Stimulated activated CD4-positive, alpha-beta T cell treated with anti-CD3 and anti-CD28 coated beads, Interleukin-1b, Interleukin-23, amount 100 ng/mL, for 4 hours (primary cell): ENCODE measurements at regions not wholly inside any gene's neighbourhood (a gene's known extent, or its start where the extent isn't known, plus 50 kb on each side); places are given as distances from the start of the nearest gene placed in this dataset.
"Not testable (repeated sequence)": the region's sequence is repeated elsewhere in the genome, so short reads cannot be mapped to it uniquely, and the experiment has no call there.

Experiments used
- DNase-seq, 2 donors: peaks; one replicate each; pipeline ENCODE4 v3.0.0-alpha.2; 2020; ENCODE audit warnings: low read depth in 2 of 2

DNA sequence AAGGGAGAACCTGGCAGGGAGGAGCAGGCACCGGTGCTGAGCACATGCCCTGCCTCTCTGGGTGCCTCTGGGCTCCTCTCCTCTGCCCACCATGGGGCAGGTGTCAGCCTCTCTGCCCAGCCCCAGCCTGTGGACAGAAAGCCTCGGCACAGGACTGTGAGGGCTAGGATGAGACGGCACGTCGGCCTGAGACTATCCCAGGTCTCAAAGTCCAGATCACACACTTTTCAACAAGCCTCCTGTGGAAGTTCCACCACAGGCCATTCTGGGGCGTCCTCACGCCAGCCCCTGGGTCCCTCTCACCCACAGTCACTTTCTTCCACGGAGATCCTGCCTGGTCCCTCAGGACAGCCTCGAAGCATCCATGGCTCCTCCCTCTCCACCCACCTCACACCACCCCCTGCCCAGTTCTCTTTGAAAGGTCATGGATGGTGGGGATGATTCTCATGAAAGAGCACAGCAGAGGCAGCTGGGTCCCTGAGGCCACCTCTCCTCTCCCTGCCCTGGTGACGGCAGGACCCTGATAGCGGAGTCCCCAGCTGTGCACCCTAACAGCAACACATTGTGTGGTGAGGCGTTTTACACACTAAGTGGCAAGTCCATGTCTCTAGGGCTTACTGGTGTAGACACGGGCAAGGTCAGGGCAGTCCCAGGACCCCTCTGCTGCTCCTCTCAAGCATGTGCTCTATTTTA lies 569.4 kb upstream of the SALL3 start:
- DNase-seq, result no peak

DNA sequence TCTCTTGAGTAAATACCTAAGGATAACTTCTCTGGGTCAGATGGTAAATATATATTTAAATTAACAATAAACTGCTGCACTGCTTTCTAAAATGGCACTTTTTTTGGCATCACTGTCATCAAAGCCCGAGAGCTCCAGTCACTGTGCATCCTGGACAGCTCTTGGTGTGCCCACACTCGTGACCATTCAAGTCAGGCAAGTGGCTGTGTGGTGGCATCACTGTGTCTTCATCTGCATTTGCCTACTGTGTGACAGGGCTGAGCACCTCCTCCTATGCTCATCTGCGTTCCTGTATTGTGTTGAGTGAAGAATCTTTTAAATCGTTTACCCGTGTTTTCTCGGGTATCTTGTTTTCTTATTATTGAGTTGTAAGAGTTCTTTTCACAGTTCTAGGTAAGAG lies 568.1 kb upstream of the SALL3 start:
- no peak for DNase-seq

DNA sequence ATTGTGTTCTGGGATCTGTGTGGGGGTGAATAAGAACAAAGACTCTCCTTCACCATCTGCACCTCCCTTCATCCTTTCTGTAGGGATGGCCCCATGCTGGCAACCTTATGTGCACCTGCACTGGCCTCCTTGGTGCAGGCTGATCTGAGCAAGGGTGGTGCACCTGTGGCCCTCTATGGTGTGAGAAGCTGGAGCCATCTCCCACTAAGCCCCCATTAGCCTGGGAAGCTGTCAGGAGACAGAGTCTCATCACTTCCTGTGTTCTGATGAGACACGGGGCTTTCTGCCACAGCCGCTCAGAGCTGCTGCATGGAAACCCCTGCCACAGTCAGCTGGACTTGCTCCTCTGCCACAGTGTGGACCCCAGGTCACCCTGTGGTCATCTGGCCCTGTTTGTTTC lies 565.3 kb upstream of the SALL3 start:
- DNase-seq, result no peak

DNA sequence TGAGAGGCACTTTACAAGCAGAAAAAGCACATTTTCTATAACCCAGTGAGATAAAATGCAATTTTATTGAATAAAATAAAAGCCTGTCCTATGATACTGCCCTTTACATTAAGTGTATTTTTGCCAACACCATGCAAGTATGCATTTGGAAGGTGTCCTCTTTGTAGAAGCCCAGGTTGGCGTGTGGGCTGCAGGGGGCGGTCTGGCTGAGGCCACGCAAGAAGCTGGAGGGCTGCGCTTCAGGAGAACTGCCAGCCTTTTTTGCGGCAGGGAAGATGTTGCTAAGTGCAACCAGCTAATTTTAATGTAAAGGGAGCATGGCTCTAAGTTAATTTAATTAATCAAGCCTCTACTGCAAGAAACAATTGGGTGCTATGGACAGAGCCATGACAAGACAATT lies 562.8 kb upstream of the SALL3 start:
- no peak for DNase-seq

DNA sequence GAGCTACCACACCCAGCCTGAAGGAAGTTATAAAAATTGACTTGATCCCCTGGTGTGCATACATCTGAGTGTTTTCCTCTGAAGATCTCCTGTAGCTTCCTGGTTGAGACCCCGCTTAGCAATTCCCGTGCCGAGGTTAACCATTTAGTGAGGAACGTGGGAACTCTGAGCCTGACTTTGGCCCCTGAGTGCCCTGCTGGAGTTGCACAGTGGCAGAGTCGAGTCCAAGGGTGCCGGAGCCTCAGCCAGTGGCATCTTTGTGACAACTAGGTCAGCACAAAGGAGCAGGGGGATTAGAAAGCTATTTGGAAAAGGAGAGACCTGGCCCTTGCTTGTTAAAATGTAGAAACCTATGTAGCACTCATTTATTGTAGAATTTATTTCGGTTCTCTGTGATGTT lies 561.2 kb upstream of the SALL3 start:
- no peak for DNase-seq

DNA sequence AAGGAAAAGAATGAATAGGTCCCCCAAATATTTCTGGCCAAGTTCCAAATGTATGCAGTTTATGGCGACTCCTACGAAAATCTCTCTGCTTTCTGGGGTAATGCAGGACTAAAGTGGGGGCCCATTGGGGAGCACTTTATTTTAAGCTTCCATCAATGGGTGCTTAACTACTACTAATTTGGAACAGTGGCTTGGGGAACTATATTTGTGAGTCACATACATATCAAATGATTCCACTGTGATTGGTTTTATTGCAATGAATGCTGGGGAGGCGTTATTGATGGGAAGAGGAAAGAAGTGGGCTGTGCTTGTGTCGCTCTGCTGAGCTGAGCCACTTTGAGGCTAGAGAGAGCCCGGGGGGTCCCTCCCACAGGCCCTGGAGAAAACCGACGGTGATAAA lies 560.4 kb upstream of the SALL3 start:
- no peak for DNase-seq

DNA sequence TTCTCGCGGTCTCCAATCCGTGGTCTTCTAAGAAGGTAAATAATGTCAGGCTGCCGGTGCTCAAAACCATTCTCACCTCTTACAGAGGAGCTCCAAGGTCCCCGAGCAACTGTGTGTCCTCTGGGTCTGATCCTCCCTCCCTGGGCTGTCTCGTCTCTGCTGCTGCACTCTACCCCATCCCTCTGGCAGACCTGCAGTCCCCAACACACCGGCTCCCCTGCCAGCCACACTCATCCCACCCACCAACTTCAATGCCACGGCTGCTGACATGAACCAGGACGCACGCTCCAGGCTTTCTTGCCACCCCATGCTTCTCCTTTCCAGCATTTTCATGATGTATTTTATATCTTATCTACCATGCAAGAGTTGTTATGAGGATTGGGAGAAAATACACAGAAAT lies 559.5 kb upstream of the SALL3 start:
- DNase-seq, result no peak

DNA sequence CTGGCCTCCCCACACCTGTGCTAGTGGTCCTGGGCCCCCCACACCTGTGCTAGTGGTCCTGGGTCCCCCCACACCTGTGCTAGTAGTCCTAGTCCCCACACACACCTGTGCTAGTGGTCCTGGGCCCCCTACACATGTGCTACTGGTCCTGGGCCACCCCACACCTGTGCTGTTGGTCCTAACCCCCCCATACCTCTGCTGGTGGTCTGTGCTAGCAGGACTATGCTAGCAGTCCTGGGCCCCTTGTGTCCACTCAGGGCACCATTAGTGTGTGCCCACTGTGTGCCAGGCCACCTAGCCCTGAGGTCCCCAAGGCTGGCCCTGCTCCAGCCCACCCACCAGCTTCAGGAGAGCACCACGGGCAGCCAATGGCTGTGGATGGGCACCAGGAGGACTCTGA lies 558.2 kb upstream of the SALL3 start:
- DNase-seq, result no peak

DNA sequence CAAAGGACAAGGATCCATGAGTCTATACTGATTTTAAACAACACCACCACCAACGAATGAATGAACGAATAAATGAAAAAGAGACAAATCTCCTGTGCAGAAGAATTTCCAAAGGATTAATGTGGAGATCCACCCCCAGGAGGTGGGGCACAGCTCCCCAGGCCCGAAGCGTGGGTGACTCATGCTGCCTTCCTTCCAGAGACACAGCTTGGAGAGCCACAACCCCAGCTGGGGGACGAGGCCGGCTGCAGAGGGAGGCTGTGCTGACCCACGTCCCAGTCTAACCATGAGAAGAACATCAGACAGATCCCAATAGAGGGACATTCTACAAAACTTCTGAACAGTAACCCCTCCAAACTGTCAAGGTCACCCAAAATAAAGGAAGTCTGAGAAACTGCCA lies 557.3 kb upstream of the SALL3 start:
- no peak for DNase-seq

DNA sequence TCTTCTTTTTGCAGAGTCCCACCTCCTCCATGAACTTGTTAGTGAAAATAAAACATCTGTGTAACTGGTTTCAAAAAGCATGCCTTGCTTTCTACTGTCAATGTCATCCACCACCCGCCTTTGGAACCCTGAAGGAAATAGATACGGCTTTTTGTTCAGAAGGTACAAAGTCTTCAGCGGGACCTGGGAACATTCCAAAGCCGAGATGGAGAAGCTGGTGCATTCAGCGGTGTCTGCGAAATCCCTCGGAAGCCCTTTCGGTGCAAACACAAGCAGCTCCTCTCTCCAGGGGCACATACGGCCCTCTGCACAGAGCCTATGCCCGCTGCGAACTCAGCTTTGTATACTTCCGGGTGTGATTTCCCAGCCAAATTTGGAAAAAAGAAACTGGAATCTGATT lies 555.8 kb upstream of the SALL3 start:
- DNase-seq, result no peak

DNA sequence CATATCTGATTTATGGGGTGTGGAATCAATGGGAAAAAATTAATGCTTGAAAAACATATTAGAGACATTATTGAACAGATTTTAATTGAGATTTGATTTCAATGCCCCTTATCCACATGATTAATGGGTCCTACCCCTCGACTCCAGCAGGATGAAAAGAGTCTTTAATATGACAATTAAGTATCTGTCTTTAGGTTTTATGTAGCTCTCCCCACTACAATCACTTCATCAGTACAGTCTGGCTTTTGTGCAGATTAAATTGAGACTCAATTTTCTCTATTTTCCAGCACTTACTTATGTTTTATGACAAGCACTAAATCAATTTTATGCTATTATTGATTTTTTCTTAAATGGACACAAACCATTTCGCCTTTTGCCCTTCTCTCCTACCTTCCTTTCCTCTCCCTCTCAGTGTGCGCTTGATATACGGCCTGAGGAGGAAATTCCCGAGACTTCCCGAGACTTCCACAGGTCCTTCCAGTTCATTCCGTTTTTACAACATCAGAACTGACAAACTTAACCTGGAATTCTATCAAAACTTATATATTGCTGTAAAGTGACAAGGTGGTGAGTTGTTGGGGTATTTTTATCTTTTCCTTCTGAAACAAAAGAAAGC lies 555.1 kb upstream of the SALL3 start:
- DNase-seq, result no peak

DNA sequence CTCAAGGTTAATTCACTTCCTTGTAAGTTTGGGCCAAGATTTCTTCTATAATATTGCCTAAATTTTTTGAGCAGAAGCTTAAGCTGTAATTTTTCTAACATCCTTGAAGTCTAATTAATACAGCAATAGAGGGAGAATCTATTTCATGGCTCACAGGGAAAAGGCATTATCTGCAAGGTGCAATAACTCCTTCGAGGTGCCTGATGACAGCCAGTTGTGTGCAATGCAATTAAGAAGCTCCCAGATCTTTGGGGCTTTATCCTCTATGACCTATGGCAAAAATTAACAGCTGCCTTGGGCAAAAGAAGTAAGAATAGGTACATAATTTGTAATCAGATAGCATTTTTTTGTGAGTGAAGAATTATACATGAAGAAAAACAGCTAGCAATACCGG lies 554.6 kb upstream of the SALL3 start:
- no peak for DNase-seq

DNA sequence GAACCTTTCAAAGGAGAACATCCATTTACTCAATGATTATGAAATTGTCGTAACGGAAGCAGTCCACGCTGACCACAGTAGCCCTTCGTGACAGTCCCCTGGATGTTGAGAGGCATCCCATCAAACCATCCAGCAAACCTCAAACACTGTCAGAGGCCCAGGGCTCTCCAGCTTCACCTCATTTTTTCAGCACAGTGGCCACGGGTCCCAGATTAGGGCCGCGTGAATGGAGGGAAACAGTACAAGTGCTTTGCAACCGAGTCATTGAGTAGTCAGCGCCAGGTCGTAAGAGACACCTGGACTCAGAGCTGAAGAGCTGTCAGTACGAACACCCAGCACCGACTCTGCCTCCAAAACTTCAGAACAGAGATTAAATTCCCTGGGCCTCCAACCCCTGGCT lies 552.5 kb upstream of the SALL3 start:
- no peak for DNase-seq

DNA sequence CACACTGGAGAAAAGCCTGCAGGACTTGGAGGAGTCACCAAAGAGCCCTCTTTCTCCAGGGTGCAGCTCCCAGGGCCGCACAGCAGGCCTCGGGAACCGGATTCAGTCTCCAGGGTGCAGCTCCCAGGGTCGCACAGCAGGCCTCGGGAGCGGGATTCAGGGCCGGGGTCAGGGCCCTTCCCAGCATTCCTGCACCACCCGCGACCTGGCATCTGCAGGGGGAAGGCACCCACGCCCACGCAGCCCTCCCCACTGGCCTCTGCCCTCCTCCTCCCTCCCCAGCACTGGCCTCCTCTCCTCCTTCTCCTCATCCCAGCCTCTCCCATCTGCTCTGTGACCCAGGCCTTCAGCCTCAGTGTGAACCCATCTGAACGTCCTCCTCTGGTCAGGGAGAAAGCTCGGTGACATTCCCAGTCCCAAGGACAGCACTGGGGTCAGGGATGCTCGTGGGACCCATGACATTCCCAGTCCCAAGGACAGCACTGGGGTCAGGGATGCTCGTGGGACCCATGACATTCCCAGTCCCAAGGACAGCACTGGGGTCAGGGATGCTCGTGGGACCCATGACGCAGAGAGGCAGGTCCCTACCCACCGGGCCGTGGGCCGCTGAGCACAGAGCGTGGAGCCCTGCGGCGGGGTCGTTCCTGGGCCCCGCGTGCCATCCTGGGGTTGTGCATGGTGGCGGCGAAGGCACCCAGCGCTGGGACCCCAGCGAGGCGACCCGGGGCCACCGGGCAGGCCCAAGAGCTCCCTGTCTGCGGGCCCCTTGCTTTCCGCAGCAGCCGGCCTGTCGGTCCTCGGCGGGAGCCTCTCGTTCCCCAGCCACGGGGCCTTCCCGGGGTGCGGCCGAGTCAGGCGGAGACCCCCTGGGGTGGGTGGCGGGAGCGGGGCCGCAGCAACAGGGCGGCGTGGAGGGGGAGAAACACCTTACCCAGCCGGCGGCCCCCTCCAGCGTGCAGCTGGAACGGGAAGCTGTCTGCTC lies 550.2 kb upstream of the SALL3 start:
- DNase-seq, result no peak

DNA sequence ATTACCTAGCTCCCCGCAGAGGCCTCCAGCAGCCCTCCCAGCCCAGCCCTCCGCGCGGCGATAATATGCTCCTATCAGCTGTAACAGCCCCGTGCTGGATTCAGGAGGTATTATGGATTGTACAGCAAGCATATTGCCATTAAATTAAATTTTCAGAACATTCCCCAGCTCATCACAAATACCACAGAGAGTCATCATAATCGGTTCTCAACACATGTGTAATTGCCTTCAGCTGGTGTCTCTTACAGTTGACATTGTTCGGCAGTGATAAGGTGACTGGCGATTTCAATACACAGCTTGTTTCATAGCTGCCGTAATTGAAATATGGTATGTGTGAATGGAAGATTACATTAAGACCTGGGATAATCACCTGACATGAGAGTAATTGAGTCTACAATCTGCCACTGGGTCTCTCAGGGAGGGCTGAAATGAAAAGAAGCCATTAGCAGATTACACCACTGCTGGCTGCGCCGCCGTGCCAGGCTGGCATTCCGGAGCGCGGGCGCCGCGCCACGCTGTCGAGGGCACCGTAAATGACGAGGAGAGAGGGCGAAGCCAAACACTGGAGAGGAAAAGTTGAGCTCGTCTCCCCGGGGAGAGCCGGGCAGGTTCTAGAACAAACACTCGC lies 549.4 kb upstream of the SALL3 start:
- no peak for DNase-seq

DNA sequence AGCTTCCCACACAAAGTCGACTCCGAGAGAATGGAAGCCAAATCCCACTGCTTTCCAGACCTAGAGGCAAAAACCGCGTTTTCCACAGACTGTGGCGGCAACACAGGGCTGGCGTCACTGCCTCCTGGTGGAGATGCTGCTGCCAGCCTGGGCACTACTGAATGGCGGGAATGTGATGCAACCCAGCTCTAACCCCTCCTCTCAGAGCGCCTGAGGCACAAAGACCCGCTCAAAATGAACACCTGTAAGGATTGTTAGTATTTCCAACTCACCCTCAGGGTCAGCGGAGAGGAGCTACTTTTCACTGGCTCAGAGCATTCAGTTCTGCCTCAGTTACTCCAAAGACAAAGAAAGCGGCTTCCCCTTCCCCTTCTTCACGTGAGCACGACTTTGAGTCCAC lies 548.0 kb upstream of the SALL3 start:
- DNase-seq, result no peak

DNA sequence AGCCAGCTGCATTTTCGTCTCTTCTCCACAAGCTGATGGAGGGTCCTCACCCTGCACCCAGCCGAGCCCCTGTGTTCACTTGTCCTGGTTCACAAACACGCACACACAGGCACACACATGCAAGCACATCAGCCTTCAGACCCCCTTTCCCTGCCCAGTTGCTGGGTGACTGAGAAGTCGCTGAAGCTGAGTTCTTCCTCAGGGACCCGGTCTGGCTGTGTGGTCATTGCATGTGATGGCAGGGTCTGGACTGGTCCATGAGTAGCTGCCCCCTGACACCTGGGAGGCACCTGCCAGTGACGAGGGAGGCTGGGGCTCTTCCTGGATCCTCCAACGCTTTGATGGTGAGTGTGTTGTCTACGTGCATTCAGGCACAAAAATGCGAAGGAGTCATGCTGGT lies 546.1 kb upstream of the SALL3 start:
- DNase-seq, result no peak

DNA sequence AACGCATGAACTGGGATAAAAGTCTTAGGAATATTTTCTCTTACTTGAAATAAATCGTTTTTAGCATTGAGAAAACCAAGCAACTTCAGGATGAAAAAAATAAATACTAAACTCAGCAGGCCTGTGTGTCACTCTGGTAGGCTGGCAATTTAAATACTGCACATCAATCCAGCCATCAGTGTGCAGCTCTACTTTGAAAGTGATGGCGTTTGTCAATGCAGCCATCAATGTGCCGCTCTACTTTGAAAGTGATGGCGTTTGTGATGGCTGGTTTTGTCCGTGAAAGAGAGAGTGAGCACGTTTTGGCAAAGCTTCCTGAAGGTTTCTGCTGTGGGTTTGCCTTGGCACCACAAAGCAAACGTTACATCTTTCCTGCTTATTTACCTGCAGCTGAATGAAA lies 543.5 kb upstream of the SALL3 start:
- no peak for DNase-seq

DNA sequence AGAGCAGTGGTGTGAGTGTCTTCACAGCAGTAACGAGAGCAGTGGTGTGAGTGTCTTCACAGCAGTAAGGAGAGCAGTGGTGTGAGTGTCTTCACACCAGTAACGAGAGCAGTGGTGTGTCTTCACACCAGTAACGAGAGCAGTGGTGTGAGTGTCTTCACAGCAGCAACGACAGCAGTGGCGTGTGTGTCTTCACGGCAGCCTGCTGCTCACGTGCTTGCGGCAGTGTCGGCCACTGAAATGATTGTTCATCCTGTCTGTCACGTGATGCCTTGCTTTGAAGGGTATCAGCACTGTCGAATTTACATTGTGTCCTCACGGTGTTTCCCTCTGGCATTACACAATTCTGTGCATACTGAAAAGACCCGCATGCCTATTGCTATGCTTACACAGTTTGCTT lies 541.4 kb upstream of the SALL3 start:
- not testable (repeated sequence) for DNase-seq

DNA sequence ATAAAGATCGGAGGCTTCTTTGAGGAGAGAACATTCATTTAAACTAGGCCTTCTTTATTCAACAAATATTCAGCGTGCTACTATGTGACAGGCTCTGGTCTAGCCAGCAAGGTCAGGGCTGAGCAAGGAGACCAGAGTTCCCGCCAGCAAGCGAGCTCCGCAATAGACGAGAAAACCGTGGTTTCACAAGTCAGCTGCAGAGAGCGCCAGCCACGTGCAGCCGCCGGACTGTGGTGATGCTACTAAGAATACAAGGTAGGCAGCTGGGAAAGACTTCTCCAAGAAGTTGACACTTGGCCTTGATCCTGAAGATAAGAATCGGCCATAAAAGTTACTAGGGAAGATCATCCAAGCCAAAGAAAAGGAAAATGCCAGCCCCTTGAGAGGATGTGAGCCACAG lies 533.7 kb upstream of the SALL3 start:
- no peak for DNase-seq

DNA sequence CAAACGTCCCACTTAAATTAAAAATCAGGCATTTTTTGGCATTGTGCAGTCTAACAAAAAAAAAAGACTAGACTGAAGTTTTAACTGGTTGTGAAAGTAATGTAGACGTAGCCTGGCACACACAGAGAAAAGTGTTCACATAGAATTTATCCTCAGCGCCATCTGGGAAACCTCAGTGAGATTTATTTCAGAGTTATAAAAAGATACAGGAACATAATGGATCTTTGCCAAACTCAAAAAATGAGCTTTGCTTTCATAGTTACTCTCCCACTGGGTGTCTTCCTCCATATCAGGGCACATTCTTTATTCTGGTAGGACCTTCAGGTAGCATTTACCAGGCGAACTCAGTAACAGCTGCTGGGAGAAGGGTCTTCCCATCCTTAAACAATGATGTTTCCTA lies 532.4 kb upstream of the SALL3 start:
- no peak for DNase-seq

DNA sequence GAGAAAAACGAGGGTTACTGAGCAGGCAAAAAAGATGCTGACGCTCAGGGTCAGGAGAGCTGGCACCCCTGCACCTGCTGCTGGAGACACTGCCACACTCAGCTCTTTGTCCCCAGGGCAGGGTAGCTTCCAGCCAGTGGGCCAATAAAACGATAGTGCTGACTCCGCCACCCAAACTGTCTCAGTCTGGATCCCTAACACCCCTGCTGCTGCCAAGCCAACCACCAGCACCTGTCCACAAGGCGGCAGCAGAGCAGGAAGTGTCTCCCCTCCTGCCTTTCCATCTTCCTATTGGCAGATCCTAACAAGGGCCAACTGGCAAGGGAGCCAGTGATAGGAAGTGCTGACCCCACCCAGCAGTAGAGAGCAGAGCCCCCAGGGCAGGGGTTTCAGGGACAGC lies 531.5 kb upstream of the SALL3 start:
- DNase-seq, result no peak
